Panc1 (cell line): ENCODE measurements at regions not wholly inside any gene's neighbourhood (a gene's known extent, or its start where the extent isn't known, plus 50 kb on each side); places are given as distances from the start of the nearest gene placed in this dataset.

ENCODE experiments used
- ATAC-seq: fragments of 200-7000 bp; cut with Tn5 transposase; 2 replicates; pipeline ENCODE4 v1.9.1; 2020; ENCODE audit warnings: mild to moderate bottlenecking, moderate library complexity
- BruUV-seq: library from RNA; stranded (reverse); fragments of 400-500 nt; replicated peaks from 2 replicates; lab custom pipeline; 2021; lab: Mats Ljungman, UMichigan
- CTCF ChIA-PET: fragments of 300-600 bp; sonication (Branson Sonifier 250); formaldehyde crosslinking; loops from one replicate; lab custom pipeline; 2022; ENCODE audit warnings: antibody characterized with exemption; lab: Charles Lee
- POLR2A ChIA-PET: fragments of 300-600 bp; sonication (Branson Sonifier 250); formaldehyde crosslinking; loops from one replicate; lab custom pipeline; 2022; ENCODE audit warnings: antibody characterized with exemption; lab: Charles Lee
- DNase-seq: peaks from one replicate; pipeline ENCODE4 v3.0.0-alpha.2; 2010; ENCODE audit warnings: low read depth, low spot score
- H3K27ac ChIP-seq: 2 replicates; pipeline ENCODE4 v1.5.1; 2011; ENCODE audit warnings: mild to moderate bottlenecking, low read length, inconsistent platforms
- H3K27me3 ChIP-seq: fragments of 200-500 bp; sonication (Bioruptor generic); 2 replicates; pipeline ENCODE4 v1.6.0; 2014; ENCODE audit warnings: low read length, inconsistent platforms; ENCODE audit not compliant: control insufficient read depth, insufficient read depth
- H3K36me3 ChIP-seq: fragments of 200-500 bp; sonication (Bioruptor generic); 2 replicates; pipeline ENCODE4 v1.5.1; 2014; ENCODE audit warnings: inconsistent platforms, mild to moderate bottlenecking, low read length, moderate library complexity; ENCODE audit not compliant: control insufficient read depth, insufficient read depth
- H3K4me1 ChIP-seq: 2 replicates; pipeline ENCODE4 v1.5.1; 2011; ENCODE audit warnings: inconsistent platforms, mild to moderate bottlenecking, low read length, moderate library complexity; ENCODE audit not compliant: control insufficient read depth, insufficient read depth
- H3K4me3 ChIP-seq, 2 experiments: 2 replicates each; pipeline ENCODE4 v1.5.1; 2011 to 2012; ENCODE audit warnings: low read depth in 2 of 2, low read length in 2 of 2, mild to moderate bottlenecking in 2 of 2, inconsistent platforms in 1 of 2, moderate library complexity in 1 of 2
- H3K9me3 ChIP-seq: fragments of 200-500 bp; sonication (Bioruptor generic); 2 replicates; pipeline ENCODE4 v1.5.1; 2014; ENCODE audit warnings: low read depth, mild to moderate bottlenecking, inconsistent platforms, low read length, moderate library complexity; ENCODE audit not compliant: control insufficient read depth, insufficient read depth
- POLR2AphosphoS5 ChIP-seq: IDR thresholded peaks from 2 replicates; pipeline ENCODE4 v1.6.1; 2012; ENCODE audit warnings: mild to moderate bottlenecking, low read depth, low read length, moderate library complexity
- REST ChIP-seq, 2 experiments: IDR thresholded peaks; 2 replicates each; pipeline ENCODE4 v1.6.1; 2011 to 2012; ENCODE audit warnings: low read depth in 2 of 2, control low read depth in 1 of 2, low read length in 1 of 2, mild to moderate bottlenecking in 1 of 2, moderate library complexity in 1 of 2; ENCODE audit not compliant: insufficient read depth in 1 of 2
- SIN3A ChIP-seq: IDR thresholded peaks from 2 replicates; pipeline ENCODE4 v1.6.1; 2012; ENCODE audit warnings: low read depth, mild to moderate bottlenecking, low read length, moderate library complexity, borderline replicate concordance; ENCODE audit not compliant: insufficient read depth
- TCF7L2 ChIP-seq: IDR thresholded peaks from 2 replicates; pipeline ENCODE4 v1.6.1; 2011; ENCODE audit warnings: mild to moderate bottlenecking, low read depth, low read length, inconsistent platforms
- in situ Hi-C: cut with HindIII; loops from 2 replicates; pipeline ENCODE4 v1.10.0; 2016; ENCODE audit warnings: low sequenced_read_pairs, low pct_unique_long_range_greater_than_20kb
- intact Hi-C: fragments of 100-400 bp; cut with micrococcal nuclease; formaldehyde crosslinking; loops from one replicate; pipeline ENCODE4 v1.10.0; 2022; ENCODE audit not compliant: unreplicated experiment
- TF ChIP-seq, protein P1 (sequence below): fragments of 450-650 bp; IDR thresholded peaks from 2 replicates; pipeline ENCODE4 v1.5.1; 2017; ENCODE audit warnings: mild to moderate bottlenecking

DNA sequence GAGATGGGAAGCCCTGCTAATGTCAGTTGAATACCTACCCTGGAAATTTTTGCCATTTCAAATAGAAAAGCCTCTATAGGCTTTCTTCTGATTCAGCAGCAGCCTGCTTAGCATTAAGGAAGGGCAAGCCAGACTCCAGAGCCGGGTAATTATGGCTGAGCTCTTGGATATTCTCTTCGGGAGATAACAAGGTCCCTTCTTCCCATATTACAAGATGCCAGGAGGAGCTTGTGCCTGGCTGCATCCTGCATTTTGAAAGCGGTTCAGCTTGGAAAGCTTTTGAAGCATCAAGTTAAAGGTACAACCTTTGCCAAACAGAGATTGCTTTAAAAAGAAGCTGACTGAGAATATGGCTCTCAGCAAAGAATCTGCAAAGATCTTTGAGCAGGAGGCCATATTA, 399.6 kb upstream of the RPS6KA3 start:
- intact Hi-C loops (no loop called here), in situ Hi-C loops (no loop called here)
- no peaks in the 10 kb centered on the region for H3K36me3 ChIP-seq
- H3K4me3 ChIP-seq = no peak overlapping the region
- H3K4me1 ChIP-seq = no peaks in the 10 kb centered on the region
- DNase-seq (no peak), ATAC-seq (no peak)
- BruUV-seq = no TSS peak
- H3K9me3 ChIP-seq = no peaks in the 10 kb centered on the region
- ChIA-PET CTCF (no interaction called here), POLR2A (no interaction called here)
- H3K27me3 ChIP-seq = no peaks in the 10 kb centered on the region
- no peak overlapping the region for H3K27ac ChIP-seq
- TF ChIP-seq POLR2AphosphoS5 (no peak), TCF7L2 (no peak), SIN3A (no peak), REST (IDR thresholded peaks at IDR 0.05; ENCODE audit: insufficient read depth in 1 of 2, low read depth in 2 of 2, low read length in 1 of 2) (no peak)
- TF ChIP-seq, protein P1, sequence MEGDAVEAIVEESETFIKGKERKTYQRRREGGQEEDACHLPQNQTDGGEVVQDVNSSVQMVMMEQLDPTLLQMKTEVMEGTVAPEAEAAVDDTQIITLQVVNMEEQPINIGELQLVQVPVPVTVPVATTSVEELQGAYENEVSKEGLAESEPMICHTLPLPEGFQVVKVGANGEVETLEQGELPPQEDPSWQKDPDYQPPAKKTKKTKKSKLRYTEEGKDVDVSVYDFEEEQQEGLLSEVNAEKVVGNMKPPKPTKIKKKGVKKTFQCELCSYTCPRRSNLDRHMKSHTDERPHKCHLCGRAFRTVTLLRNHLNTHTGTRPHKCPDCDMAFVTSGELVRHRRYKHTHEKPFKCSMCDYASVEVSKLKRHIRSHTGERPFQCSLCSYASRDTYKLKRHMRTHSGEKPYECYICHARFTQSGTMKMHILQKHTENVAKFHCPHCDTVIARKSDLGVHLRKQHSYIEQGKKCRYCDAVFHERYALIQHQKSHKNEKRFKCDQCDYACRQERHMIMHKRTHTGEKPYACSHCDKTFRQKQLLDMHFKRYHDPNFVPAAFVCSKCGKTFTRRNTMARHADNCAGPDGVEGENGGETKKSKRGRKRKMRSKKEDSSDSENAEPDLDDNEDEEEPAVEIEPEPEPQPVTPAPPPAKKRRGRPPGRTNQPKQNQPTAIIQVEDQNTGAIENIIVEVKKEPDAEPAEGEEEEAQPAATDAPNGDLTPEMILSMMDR = no peak

- TF ChIP-seq SIN3A = no peak
- no peak for TF ChIP-seq REST (IDR thresholded peaks at IDR 0.05; ENCODE audit: insufficient read depth in 1 of 2, low read depth in 2 of 2, low read length in 1 of 2)
- TF ChIP-seq TCF7L2 = no peak
- TF ChIP-seq, protein P1 = no peak
- Histone ChIP-seq H3K4me1 (no peaks in the 10 kb centered on the region), H3K27ac (no peak overlapping the region), H3K9me3 (no peaks in the 10 kb centered on the region), H3K36me3 (no peaks in the 10 kb centered on the region), H3K27me3 (no peaks in the 10 kb centered on the region), H3K4me3 (no peak overlapping the region)
- POLR2A ChIA-PET = no interaction called here
- in situ Hi-C loops = no loop called here
- ATAC-seq (no peak), DNase-seq (no peak)
- no TSS peak for BruUV-seq
- CTCF ChIA-PET = no interaction called here
- intact Hi-C loops = no loop called here
Observed at GRCh38 chrX:20665481-20665880, 398.8 kb upstream of the RPS6KA3 start.
